K562 (cell line): ENCODE measurements at regions not wholly inside any gene's neighbourhood (a gene's known extent, or its start where the extent isn't known, plus 50 kb on each side); places are given as distances from the start of the nearest gene placed in this dataset.

Experiments
- C11orf30 ChIP-seq: fragments of 450-650 bp; IDR thresholded peaks from 2 replicates; pipeline ENCODE4 v1.6.1; 2016; ENCODE audit warnings: low read depth, mild to moderate bottlenecking
- CTBP1 ChIP-seq: fragments of 450-650 bp; IDR thresholded peaks from 2 replicates; pipeline ENCODE4 v1.6.1; 2016; ENCODE audit warnings: borderline replicate concordance
- DNMT1 ChIP-seq: fragments of 450-650 bp; IDR thresholded peaks from 2 replicates; pipeline ENCODE4 v1.6.1; 2016; ENCODE audit warnings: antibody characterized with exemption, mild to moderate bottlenecking
- EWSR1 ChIP-seq: fragments of 450-650 bp; IDR thresholded peaks from 2 replicates; pipeline ENCODE4 v1.6.1; 2018; ENCODE audit warnings: borderline replicate concordance, mild to moderate bottlenecking, low read depth, moderate library complexity; ENCODE audit not compliant: partially characterized antibody
- FUS ChIP-seq: fragments of 200-400 bp; formaldehyde crosslinking; optimal IDR thresholded peaks from 2 replicates; pipeline ENCODE3; 2017; ENCODE audit warnings: low read depth, low read length
- PTBP1 ChIP-seq: fragments of 200-400 bp; formaldehyde crosslinking; IDR thresholded peaks from 2 replicates; pipeline ENCODE4 v1.6.1; 2017; ENCODE audit warnings: low read depth, low read length
- PTRF ChIP-seq: fragments of 450-650 bp; IDR thresholded peaks from 2 replicates; pipeline ENCODE4 v1.6.1; 2016; ENCODE audit warnings: mild to moderate bottlenecking, missing genetic modification characterization, missing compliant biosample characterization
- RBBP5 ChIP-seq: fragments of 200-600 bp; sonication (generic); IDR thresholded peaks from 2 replicates; pipeline ENCODE4 v1.6.1; 2012; ENCODE audit warnings: borderline replicate concordance, mild to moderate bottlenecking, low read length, control low read depth, inconsistent platforms; ENCODE audit not compliant: insufficient read depth, poor library complexity, severe bottlenecking
- RBM15 ChIP-seq: fragments of 200-400 bp; formaldehyde crosslinking; IDR thresholded peaks from 2 replicates; pipeline ENCODE4 v1.6.1; 2018; ENCODE audit warnings: mild to moderate bottlenecking, low read length, moderate library complexity; ENCODE audit not compliant: insufficient read depth
- RBM25 ChIP-seq: fragments of 200-400 bp; formaldehyde crosslinking; IDR thresholded peaks from 2 replicates; pipeline ENCODE4 v1.6.1; 2018; ENCODE audit warnings: low read length, low read depth, moderate library complexity; ENCODE audit not compliant: severe bottlenecking
- TCF3 ChIP-seq: sonication (generic); formaldehyde crosslinking; IDR thresholded peaks from 2 replicates; pipeline ENCODE4 v1.4.0; 2020; ENCODE audit warnings: mild to moderate bottlenecking, missing genetic modification reagents
- ZBTB17 ChIP-seq: fragments of 450-650 bp; formaldehyde crosslinking; IDR thresholded peaks from 2 replicates; pipeline ENCODE4 v1.4.0; 2020; ENCODE audit warnings: mild to moderate bottlenecking
- ZBTB2 ChIP-seq: fragments of 450-650 bp; IDR thresholded peaks from 2 replicates; pipeline ENCODE4 v1.6.1; 2016; ENCODE audit warnings: antibody characterized with exemption
- ZFPM2 ChIP-seq: fragments of 250-450 bp; sonication (Bioruptor Pico); IDR thresholded peaks from 2 replicates; pipeline ENCODE4 v1.5.1; 2022; ENCODE audit warnings: mild to moderate bottlenecking
- ZNF668 ChIP-seq: fragments of 250-450 bp; sonication (Bioruptor Pico); IDR thresholded peaks from 2 replicates; pipeline ENCODE4 v1.8.0; 2022; ENCODE audit warnings: mild to moderate bottlenecking, inconsistent platforms
- TF ChIP-seq, protein P1 (sequence below), 3 experiments: IDR thresholded peaks in 2 of 3; conservative IDR thresholded peaks in 1 of 3; 2 replicates each; pipeline ENCODE4 v1.5.1; 2011 to 2012; ENCODE audit warnings: low read length in 3 of 3, mild to moderate bottlenecking in 3 of 3, control low read depth in 2 of 3, improper control_type of control experiment in 1 of 3, inconsistent platforms in 1 of 3, low read depth in 1 of 3, mixed read lengths in 1 of 3, moderate library complexity in 1 of 3; ENCODE audit not compliant: insufficient read depth in 2 of 3
- TF ChIP-seq, protein P2 (sequence below): fragments of 250-450 bp; sonication (Bioruptor Pico); IDR thresholded peaks from 2 replicates; pipeline ENCODE4 v1.4.0; 2020; ENCODE audit warnings: mild to moderate bottlenecking
- TF ChIP-seq, protein P3 (sequence below): sonication (generic); formaldehyde crosslinking; IDR thresholded peaks from 2 replicates; pipeline ENCODE4 v1.8.1; 2023; ENCODE audit warnings: mild to moderate bottlenecking, missing genetic modification reagents

DNA sequence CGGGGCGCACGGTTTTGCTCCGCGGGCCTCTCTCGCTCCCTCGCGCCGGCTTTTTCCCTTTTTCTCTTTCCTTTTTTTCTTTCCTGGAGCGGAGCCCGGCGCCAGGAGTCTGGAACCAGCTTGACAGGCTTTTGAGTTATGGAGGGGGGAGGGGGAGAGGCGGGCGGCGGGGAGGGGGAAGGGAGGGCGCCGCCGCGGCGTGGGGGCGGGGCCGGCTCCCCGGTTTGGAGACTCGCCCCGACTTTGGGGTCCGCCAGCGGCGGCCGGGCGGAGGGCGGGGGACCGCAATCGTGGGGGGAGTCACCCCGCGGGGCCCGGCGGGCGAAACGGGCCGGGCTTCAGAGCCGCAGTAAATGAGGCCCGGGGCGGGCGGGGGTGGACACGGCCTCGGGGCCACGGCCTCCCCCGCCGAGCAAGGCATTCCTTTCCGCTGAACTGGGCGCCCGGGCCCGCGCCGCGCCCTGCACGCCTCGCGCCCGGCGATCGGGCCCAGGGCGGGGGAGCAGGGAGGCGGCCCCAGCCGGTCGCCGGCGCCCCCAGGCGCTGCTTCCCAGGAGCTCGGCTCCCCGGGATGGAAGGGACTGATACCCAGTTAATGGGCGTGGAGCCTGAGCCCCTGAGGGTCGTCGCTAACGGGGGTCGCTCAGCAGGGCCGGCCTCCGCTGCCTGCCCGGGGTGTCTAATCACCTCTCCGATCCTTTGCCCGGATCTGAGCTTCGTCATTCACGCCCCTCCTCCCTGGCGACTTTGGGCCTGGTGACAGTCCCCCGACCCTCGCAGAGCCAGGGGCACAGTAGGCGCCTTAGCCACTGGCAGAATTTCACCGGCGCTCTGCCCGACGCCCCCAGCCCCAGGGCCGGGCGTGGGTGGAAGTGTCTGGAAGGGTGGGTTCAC is 138.1 kb downstream of the C9orf50 start (continued):
- TF ChIP-seq, protein P1, sequence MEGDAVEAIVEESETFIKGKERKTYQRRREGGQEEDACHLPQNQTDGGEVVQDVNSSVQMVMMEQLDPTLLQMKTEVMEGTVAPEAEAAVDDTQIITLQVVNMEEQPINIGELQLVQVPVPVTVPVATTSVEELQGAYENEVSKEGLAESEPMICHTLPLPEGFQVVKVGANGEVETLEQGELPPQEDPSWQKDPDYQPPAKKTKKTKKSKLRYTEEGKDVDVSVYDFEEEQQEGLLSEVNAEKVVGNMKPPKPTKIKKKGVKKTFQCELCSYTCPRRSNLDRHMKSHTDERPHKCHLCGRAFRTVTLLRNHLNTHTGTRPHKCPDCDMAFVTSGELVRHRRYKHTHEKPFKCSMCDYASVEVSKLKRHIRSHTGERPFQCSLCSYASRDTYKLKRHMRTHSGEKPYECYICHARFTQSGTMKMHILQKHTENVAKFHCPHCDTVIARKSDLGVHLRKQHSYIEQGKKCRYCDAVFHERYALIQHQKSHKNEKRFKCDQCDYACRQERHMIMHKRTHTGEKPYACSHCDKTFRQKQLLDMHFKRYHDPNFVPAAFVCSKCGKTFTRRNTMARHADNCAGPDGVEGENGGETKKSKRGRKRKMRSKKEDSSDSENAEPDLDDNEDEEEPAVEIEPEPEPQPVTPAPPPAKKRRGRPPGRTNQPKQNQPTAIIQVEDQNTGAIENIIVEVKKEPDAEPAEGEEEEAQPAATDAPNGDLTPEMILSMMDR (IDR thresholded peaks at IDR 0.05 in 2 of 3, conservative IDR thresholded peaks at IDR 0.05 in 1 of 3; ENCODE audit: insufficient read depth in 2 of 3, low read depth in 1 of 3, low read length in 3 of 3), result no peak
- TF ChIP-seq ZBTB2, result no peak
- TF ChIP-seq TCF3 (CRISPR knock-in tag), result no peak
- TF ChIP-seq PTRF, result no peak
- no peak for TF ChIP-seq RBM15
- peak; percentile 65 for TF ChIP-seq RBBP5
- TF ChIP-seq CTBP1, result peak; percentile 22; the same call in 1 of the 2 replicates
- TF ChIP-seq FUS, result no peak
- TF ChIP-seq, protein P2, sequence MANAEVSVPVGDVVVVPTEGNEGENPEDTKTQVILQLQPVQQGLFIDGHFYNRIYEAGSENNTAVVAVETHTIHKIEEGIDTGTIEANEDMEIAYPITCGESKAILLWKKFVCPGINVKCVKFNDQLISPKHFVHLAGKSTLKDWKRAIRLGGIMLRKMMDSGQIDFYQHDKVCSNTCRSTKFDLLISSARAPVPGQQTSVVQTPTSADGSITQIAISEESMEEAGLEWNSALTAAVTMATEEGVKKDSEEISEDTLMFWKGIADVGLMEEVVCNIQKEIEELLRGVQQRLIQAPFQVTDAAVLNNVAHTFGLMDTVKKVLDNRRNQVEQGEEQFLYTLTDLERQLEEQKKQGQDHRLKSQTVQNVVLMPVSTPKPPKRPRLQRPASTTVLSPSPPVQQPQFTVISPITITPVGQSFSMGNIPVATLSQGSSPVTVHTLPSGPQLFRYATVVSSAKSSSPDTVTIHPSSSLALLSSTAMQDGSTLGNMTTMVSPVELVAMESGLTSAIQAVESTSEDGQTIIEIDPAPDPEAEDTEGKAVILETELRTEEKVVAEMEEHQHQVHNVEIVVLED (CRISPR knock-in tag), result peak; percentile 57; the same call in 1 of the 2 replicates
- TF ChIP-seq, protein P3, sequence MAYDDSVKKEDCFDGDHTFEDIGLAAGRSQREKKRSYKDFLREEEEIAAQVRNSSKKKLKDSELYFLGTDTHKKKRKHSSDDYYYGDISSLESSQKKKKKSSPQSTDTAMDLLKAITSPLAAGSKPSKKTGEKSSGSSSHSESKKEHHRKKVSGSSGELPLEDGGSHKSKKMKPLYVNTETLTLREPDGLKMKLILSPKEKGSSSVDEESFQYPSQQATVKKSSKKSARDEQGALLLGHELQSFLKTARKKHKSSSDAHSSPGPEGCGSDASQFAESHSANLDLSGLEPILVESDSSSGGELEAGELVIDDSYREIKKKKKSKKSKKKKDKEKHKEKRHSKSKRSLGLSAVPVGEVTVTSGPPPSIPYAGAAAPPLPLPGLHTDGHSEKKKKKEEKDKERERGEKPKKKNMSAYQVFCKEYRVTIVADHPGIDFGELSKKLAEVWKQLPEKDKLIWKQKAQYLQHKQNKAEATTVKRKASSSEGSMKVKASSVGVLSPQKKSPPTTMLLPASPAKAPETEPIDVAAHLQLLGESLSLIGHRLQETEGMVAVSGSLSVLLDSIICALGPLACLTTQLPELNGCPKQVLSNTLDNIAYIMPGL (CRISPR knock-in tag), result 0 out of 2 replicates have a peak, but pooled peaks have one; percentile 26
- TF ChIP-seq EWSR1, result no peak
- no peak for TF ChIP-seq RBM25
- no peak for TF ChIP-seq PTBP1
- no peak for TF ChIP-seq DNMT1
- peak; percentile 45; the same call in 1 of the 2 replicates for TF ChIP-seq ZBTB17 (CRISPR knock-in tag)
- no peak for TF ChIP-seq ZFPM2 (CRISPR knock-in tag)
- no peak for TF ChIP-seq C11orf30
- no peak for TF ChIP-seq ZNF668
